HG03354 (cell line): ENCODE measurements at regions not wholly inside any gene's neighbourhood (a gene's known extent, or its start where the extent isn't known, plus 50 kb on each side); places are given as distances from the start of the nearest gene placed in this dataset.
"Not testable (repeated sequence)": the region's sequence is repeated elsewhere in the genome, so short reads cannot be mapped to it uniquely, and the experiment has no call there.

Source experiments
- ATAC-seq: cut with Tn5 transposase; IDR thresholded peaks from one replicate; pipeline ENCODE4 v1.9.1; 2021; ENCODE audit warnings: mild to moderate bottlenecking; ENCODE audit not compliant: unreplicated experiment, poor library complexity, severe bottlenecking

DNA sequence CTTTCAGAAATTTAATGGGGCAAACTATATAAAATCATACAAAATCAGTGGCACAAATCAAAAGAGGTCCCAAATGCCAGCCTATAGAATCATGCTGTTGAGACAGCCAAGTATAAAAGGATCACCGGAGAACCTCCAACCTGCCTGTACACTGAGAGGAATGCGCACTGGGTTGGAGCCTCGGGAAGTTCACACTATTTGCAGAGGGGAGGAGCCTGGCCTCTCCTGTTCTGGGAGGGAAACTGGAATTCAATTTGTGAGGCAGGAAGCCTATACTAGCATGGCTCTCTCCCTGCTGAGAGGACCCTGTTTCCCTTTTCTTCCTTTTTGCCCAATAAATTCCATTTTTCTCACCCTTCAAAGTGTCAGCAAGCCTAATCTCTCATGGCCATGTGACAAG, 406.0 kb downstream of the HINT1 start:
- ATAC-seq, result no peak

DNA sequence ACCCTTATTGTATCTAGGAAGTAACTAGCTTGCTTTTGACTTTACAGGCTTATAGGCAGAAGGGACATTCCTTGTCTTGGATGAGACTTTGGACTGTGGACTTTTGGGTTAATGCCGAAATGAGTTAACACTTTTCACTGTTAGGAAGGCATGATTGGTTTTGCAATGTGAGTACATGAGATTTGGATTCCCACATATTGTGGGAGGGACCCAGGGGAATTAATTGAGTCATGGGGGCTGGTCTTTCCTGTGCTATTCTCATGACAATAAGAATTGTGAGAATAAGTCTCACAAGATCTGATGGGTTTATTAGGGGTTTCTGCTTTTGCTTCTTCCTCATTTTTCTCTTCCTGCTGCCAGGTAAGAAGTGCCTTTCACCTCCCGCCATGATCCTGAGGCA, 417.5 kb downstream of the HINT1 start:
- no peak for ATAC-seq

DNA sequence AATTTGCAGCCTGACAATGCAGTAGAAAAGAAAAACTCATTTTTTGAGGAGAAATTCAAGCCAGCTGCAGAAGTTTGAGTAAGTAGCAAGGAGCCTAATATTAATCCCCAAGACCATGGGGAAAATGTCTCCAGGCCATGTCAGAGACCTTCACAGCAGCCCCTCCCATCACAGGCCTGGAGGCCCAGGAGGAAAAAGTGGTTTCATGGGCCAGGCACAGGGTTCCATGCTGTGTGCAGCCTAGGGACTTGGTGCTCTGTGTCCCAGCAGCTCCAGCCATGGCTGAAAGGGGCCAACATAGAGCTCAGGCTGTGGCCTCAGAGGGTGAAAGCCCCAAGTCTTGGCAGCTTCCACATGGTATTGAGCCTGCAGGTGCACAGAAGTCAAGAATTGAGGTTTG, 418.4 kb downstream of the HINT1 start:
- ATAC-seq, result not testable (repeated sequence)

DNA sequence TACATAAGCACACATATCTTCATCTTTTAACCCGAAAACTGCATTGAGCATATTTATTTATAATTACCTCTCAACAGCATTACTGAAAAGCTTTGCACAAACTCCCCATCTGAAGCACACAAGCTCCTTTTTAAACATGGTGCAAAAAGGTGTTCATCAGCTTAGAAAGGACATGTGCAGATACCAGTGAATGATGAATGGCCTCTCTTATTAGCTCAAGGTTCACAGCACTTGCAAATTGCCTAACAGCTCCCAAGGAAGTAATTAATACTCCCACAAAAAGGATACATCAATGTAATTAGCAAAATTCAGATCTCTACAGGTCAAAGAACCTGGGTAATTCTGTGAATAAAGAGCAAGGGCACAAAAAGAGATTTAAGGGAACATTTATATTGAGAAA, 422.0 kb downstream of the HINT1 start:
- no peak for ATAC-seq

DNA sequence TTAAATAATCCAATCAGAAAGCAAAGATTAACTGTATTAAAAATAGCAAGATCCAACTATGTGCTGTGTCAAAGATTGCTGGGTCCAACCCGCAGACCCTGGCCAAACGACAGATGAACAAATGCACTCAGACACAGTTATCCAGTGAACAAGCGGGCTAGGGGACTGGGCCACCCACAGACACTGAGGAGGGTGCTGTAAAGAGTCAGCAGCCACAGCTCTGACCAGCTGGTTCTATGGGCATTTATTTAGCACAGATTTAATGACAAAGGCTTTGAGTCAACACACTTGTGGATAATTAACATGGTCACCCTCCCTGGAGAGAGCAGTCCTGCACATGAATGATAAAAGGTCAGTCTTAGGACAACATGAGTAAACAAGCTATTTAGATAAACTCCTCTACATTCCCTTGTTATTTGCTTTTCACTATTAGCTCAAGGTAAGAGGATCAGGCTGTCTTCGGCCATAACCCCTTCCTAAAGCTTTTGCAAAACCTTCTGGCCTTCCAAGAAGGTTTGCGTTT, 424.9 kb downstream of the HINT1 start:
- ATAC-seq, result no peak

DNA sequence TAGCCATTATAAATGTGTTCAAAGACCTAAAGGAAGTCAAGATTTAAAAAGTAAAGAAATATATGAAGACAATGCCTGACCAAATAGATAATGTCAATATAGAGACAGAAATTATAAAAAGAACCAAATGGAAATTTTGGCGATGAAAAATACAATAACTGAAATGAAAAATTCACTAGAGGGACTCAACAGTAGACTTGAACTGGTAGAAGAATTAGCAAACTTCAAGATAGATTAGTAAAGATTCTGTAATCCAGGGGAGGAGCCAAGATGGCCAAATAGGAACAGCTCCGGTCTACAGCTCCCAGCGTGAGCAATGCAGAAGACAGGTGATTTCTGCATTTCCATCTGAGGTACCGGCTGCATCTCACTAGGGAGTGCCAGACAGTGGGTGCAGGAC, 433.2 kb downstream of the HINT1 start:
- ATAC-seq, result no peak

DNA sequence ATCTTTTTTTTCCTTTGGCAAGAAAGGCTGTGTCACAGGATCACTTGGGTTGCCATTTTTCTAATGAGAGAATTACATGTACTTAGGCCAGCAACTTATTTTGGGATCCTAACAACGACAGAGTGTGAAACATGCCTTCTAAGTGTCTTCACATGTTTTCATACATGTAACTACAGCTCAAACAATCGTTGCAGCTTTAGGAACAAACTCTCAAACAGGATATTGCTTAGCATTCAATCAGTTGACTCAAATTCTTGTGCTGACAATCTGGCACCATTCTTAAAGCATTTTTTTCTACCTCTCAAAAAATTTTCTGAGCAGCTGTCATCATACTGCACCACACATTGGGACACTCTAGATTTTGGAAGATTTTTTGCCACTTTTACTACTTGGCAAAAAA, 435.5 kb downstream of the HINT1 start:
- no peak for ATAC-seq

DNA sequence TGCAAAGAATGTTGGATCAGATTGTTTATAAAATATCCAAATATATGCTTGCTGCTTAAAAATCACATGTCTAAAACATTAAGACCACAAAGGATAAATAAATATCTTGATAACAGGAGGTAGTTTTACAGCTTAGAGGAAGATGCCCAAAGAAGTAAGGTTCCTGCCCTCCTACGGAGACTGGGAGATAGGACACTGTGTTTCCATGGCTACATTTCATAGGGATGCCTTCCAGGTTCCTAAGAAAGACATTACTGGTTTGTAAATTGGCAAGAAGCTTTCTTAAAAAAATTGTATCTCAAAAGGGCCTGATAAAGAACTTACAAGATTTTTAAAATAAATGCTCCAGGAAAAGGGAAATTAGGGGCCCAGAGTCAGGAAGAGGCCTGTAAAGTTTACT, 437.2 kb downstream of the HINT1 start:
- no peak for ATAC-seq

DNA sequence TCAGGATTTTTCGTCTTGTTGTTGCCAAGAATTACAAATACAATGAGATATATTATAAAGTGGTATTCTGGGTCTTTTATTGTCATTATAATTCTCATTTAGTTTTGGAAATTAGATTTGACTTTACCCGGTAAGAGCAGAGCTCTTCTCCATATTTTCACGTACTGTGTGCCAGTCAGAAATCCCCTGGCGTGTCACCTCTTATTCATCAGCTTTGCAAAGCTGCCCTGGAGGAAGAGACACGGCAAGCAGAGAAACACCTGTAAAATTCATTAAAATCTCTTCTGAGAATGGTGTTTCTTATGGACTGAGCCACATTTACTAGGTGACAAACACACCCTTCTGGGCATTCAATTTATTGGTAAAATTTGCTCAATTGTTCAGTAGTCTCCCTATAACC, 440.4 kb downstream of the HINT1 start:
- ATAC-seq, result no peak

DNA sequence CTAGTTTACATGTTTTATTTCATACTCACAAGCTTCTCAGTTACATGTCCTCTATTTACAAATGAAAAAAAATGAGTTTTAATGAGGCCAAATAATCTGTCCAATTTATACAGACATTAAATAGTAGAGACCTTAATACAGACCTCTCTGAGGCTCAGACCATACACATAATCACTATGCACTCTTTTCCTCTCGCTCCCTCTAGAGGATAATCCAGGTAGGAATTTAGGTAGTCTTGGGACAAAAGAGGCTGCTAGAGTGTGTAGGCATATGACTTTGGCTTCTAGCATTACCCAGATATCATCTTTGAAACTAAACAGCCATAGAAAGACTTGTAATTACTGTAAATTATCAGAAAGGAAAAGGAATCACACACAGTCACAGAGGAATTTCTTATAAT, 444.7 kb downstream of the HINT1 start:
- no peak for ATAC-seq

DNA sequence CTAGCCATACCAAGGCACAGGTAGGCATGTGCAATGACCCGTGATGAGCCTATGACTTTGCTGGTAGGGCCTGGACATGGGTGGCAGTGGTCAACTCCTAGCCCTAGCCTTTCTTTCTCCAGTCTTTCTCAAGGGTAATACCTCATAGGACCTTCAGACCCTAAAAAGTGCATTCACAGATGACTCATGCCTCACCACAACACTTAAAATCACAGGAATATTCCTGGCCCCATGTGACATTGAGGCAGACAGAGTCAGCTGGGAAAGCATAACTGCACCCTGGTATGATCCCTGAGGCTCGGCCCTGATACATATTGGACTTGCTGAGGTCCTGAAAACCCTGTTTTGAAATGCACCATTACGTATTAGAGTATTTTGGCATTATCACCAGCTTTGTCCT, 449.5 kb downstream of the HINT1 start:
- ATAC-seq, result no peak

DNA sequence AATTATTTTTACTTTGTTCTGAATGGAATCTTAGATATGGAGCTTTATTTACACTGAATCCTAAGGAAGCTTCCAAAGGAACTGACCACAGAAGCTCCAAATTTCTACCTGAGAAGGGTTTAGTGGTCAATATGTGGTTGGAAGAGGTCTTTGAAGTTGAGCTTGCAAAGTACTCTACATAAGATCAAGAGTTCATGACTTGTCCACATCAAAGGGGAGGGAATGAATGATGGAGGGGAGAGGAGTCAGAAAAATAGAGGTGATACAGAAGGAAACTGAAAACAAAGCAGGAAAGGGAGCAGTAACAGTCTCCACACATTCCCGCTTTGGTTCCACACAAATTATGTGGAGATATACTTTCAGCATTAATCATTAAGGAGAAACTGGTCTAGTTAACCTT, 450.9 kb downstream of the HINT1 start:
- no peak for ATAC-seq

DNA sequence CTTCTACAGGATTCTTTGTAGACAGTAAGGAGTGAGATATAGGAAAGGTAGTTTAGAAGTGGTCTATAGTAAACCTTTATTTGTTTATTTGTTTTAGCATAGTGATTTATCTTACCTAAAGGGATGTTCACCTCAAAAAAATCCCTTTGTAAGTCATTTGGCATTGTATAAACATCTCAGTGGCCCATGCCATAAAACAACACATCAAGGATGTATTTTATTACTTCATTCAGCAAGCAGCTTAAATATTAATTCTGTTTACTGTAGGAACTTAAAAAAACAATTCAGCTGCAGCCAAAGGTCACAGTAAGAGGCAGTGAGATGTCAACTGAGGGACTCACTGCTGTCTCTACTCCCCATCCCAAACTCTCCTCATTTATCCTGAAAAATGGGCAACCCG, 452.7 kb downstream of the HINT1 start:
- no peak for ATAC-seq

DNA sequence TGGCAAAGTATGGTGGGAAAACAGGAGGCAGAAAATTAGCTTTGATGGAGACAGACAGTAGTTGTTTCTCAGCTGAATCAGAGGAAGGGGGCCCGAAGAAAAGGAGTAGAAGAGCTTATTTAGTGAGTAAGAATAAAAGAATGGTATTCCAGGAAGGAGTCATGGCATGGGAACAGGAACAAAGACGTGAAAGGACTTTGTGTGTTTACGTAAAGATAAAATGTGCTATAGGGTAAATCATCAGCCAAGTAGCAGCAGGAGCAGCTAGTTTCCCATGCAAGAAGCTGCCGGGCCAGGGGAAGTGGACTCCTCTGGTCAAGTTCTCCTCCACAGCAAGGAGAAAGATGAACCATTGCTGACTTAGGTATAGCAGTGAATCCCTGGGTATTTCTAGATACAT, 454.5 kb downstream of the HINT1 start:
- no peak for ATAC-seq

DNA sequence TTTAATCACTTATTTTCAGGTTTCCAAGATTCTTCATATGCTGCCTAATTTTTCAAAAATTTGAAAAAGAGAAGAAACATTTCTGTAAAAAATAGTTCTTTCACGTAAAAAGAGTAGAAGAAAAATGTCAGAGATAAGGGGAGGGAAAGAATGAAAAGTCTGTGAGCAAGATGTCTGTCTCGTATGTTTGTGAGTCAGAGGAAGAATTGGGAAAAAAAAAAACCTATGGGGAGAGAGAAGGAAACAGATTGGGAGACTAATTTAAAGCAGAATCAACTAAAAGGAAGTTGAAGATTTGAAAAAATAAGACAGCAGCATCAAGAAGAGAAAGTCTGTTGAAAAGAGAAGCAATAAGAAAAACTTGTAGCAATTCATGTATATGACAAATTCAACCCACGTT, 456.3 kb downstream of the HINT1 start:
- no peak for ATAC-seq

DNA sequence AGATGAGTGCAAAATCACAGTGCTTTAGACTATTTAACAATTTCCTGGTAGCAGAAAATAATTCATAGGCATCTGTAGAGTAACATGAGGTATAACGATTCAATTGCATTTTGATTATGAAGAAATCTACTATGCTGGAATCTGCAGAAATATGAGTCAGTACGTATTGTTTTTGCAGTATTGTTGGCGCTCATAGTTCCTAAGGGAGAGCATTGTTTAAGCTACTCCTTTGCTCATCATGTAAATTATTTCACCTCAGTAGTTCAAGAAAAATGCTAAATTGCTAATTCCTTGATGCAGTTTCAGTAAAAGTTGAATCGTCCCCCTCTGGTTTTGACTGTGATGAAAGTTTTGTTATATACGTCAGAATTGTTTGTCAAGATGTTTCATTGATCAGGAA, 458.4 kb downstream of the HINT1 start:
- ATAC-seq, result no peak

DNA sequence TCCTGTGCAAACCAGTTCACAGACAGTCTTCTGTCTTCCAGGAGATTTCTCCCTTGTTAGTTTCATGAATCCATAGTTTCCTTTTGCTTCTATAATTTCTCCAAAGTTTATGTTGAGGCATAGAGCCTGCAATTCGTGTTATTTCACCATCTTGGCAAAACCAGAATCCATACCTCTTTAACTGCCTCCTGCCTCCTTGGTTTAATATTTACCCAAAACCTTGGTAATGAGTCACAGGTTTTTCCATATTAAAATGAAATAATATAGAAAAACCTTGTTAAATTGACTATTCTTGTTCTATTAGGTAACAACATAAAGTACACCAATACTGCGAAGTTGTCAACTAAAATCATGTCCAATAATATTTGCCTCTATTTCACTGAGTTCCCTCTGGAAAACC, 459.7 kb downstream of the HINT1 start:
- ATAC-seq, result no peak

DNA sequence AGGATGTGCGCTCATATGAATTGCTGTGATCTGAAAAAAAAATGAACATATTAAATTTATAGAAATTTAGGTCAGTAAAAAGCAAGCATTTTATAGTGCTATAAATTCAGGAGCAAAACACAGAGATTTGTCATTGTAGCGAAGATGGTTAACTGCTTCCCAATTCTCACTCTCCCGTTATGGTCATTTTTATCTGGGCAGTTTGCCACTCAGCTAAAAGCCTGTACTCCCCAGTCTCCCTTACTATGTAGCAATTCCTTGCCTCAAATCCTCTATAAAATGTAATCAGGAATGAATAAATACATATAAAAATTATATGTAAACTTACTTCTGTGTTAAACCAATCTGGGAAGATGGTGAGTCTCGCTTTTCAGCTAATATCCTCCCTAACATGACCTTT, 471.5 kb downstream of the HINT1 start:
- ATAC-seq, result no peak

DNA sequence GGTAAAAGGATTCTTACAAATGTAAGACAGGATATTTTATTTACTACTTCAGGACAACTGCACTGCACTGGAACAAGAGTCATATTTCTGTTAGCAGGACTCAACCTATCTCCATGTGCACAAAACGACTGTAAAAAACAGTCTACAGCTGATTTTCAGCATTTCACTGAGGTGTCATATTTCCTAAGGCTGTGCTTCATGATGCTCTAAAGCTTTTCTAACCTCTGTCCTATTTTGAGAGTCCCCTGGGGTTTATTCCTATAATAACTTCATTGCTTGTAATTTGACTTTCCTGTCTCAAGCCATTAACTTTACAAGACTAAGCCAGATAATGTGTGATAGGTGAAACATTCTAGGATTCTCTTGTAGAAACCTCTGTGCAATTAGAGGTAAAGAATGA, 472.3 kb downstream of the HINT1 start:
- no peak for ATAC-seq

DNA sequence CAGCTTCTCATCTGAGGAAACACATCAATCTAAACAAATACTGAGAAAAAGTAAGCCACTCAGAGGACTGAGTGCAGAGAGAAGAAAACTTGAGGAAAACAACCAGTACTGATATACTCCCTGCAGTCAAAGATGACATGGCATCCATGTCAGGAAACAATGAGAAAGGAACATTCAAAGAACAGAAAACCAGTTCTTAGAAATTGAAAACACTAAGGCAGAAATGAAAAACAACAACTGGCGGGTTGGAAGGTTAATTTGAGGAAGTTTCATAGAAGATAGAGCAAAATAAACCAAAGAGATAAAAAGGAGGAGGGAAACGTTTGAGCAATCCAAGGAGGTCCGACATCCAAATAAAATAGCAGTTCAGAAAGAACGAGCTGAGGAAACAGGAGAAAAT, 475.2 kb downstream of the HINT1 start:
- ATAC-seq, result no peak

DNA sequence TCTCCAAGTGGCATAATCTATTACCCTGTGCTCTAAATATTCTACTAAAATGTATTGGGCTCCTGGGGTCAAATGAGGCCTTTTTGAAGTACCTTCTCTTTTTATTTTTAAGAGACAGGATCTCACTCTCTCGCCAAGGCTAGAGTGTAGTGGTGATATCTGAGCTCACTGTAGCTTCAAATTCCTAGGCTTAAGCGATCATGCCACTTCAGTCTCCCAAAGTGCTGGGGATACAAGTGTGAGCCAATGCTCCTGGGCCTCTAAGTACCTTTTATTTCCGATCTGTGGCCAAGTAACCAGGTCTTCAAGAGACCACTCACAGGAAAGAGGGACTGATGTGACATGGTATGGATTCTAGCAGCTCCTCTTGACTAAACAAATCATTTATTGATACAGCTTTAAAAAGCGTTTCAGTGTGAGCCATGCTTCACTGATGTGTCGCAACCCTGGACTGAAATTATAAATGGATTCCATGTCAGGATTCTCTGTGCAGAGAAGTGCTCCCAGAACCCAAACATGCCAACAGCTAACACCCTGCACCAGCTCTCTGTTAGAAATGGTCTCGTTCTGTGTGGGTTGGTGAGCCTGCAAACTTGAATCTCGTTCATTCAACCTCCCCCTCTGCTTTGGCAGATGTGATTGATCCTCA, 477.8 kb downstream of the HINT1 start:
- ATAC-seq, result no peak

DNA sequence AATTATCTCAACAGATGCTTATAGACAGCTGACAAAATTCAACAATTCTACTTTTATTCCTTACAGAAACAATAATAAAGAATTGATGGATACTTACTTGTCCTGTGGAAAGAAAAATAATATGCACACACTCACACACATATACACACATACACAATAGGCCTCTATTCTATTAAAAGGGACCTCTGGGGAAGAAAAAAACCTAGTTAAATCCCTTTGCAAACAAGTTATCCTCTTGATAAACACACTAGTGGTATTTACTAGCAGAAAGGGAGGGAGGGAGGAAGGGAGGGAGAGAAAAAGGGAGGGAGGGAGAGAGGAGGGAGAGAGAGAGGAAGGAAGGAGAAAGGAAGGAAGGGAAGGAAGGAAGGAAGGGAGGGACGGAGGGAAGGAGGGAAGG, 486.4 kb downstream of the HINT1 start:
- no peak for ATAC-seq
